IMR-90 (cell line): ENCODE measurements at regions not wholly inside any gene's neighbourhood (a gene's known extent, or its start where the extent isn't known, plus 50 kb on each side); places are given as distances from the start of the nearest gene placed in this dataset.

ENCODE experiments used
- ATAC-seq: fragments of 200-7000 bp; cut with Tn5 transposase; 2 replicates; pipeline ENCODE4 v1.9.1; 2020; ENCODE audit warnings: low read depth, mild to moderate bottlenecking, moderate library complexity
- BruUV-seq: library from RNA; stranded (reverse); fragments of 400-500 nt; replicated peaks from 2 replicates; lab custom pipeline; 2021; lab: Mats Ljungman, UMichigan
- CTCF ChIA-PET: fragments of 300-600 bp; formaldehyde crosslinking; extraction: SDS; loops from one replicate; lab custom pipeline; 2021; ENCODE audit warnings: antibody characterized with exemption; lab: Yijun Ruan, JAX
- POLR2A ChIA-PET: fragments of 300-600 bp; sonication (Branson Sonifier 250); formaldehyde crosslinking; loops from one replicate; lab custom pipeline; 2022; ENCODE audit warnings: antibody characterized with exemption; ENCODE audit not compliant: unreplicated experiment; lab: Charles Lee
- DNase-seq: peaks from one replicate; pipeline ENCODE4 v3.0.0; 2013
- H2AFZ ChIP-seq: replicated peaks from 2 replicates; pipeline ENCODE3; 2013; ENCODE audit warnings: low read length, mild to moderate bottlenecking; ENCODE audit not compliant: poor library complexity
- H2AK5ac ChIP-seq: 2 replicates; pipeline ENCODE4 v1.6.1; 2013; ENCODE audit warnings: low read depth, low read length, inconsistent platforms
- H2AK9ac ChIP-seq: replicated peaks from 2 replicates; pipeline ENCODE3; 2013; ENCODE audit warnings: mild to moderate bottlenecking, low read depth, low read length, moderate library complexity; ENCODE audit not compliant: poor library complexity
- H2BK120ac ChIP-seq: 2 replicates; pipeline ENCODE4 v1.6.1; 2013; ENCODE audit warnings: low read depth, low read length, inconsistent platforms
- H2BK15ac ChIP-seq: 3 replicates; pipeline ENCODE4 v1.6.1; 2013; ENCODE audit warnings: low read depth, low read length, inconsistent platforms
- H2BK20ac ChIP-seq: 2 replicates; pipeline ENCODE4 v1.6.1; 2013; ENCODE audit warnings: low read depth, mild to moderate bottlenecking, inconsistent platforms, low read length, moderate library complexity
- H2BK5ac ChIP-seq: 2 replicates; pipeline ENCODE4 v1.6.1; 2013; ENCODE audit warnings: mild to moderate bottlenecking, low read depth, low read length, inconsistent platforms; ENCODE audit not compliant: poor library complexity, severe bottlenecking
- H3K14ac ChIP-seq: replicated peaks from 2 replicates; pipeline ENCODE4 v1.6.1; 2013; ENCODE audit warnings: low read depth, low read length, inconsistent platforms
- H3K18ac ChIP-seq: 2 replicates; pipeline ENCODE4 v1.6.1; 2013; ENCODE audit warnings: low read depth, low read length, control low read depth
- H3K23ac ChIP-seq: 2 replicates; pipeline ENCODE4 v1.6.1; 2013; ENCODE audit warnings: low read depth, low read length, inconsistent platforms
- H3K27ac ChIP-seq: 2 replicates; pipeline ENCODE4 v1.5.1; 2013; ENCODE audit warnings: mild to moderate bottlenecking, control low read depth, low read length; ENCODE audit not compliant: insufficient read depth
- H3K27me3 ChIP-seq: 2 replicates; pipeline ENCODE4 v1.6.1; 2013; ENCODE audit warnings: low read length; ENCODE audit not compliant: control insufficient read depth, insufficient read depth
- H3K36me3 ChIP-seq: 2 replicates; pipeline ENCODE4 v1.6.1; 2013; ENCODE audit warnings: low read length, mixed read lengths; ENCODE audit not compliant: control insufficient read depth, insufficient read depth
- H3K4ac ChIP-seq: 2 replicates; pipeline ENCODE4 v1.6.1; 2013; ENCODE audit warnings: low read depth, low read length, inconsistent platforms
- H3K4me1 ChIP-seq: 2 replicates; pipeline ENCODE4 v1.6.1; 2013; ENCODE audit warnings: low read length, mixed read lengths; ENCODE audit not compliant: control insufficient read depth, insufficient read depth
- H3K4me2 ChIP-seq: 2 replicates; pipeline ENCODE4 v1.6.1; 2013; ENCODE audit warnings: low read depth, mild to moderate bottlenecking, control low read depth, low read length, moderate library complexity
- H3K4me3 ChIP-seq: 2 replicates; pipeline ENCODE4 v1.5.1; 2013; ENCODE audit warnings: low read depth, mild to moderate bottlenecking, control low read depth, low read length, moderate library complexity; ENCODE audit not compliant: insufficient read depth
- H3K56ac ChIP-seq: 2 replicates; pipeline ENCODE4 v1.6.1; 2013; ENCODE audit warnings: low read length, inconsistent platforms; ENCODE audit not compliant: insufficient read depth; ENCODE audit errors: extremely low read depth
- H3K79me1 ChIP-seq, 2 experiments: 2 replicates each; pipeline ENCODE4 v1.6.1; 2013; ENCODE audit warnings: low read length in 2 of 2, inconsistent platforms in 1 of 2, low read depth in 1 of 2
- H3K9ac ChIP-seq: 2 replicates; pipeline ENCODE4 v1.6.1; 2013; ENCODE audit warnings: low read depth, low read length, control low read depth
- H3K9me1 ChIP-seq: 2 replicates; pipeline ENCODE4 v1.6.1; 2013; ENCODE audit warnings: low read length, inconsistent platforms; ENCODE audit not compliant: insufficient read depth
- H3K9me3 ChIP-seq: 2 replicates; pipeline ENCODE4 v1.6.1; 2013; ENCODE audit warnings: low read length; ENCODE audit not compliant: control insufficient read depth, insufficient read depth
- H4K20me1 ChIP-seq: 2 replicates; pipeline ENCODE4 v1.6.1; 2013; ENCODE audit warnings: low read length, inconsistent platforms; ENCODE audit not compliant: insufficient read depth
- H4K5ac ChIP-seq: 2 replicates; pipeline ENCODE4 v1.6.1; 2013; ENCODE audit warnings: mild to moderate bottlenecking, low read depth, low read length, control low read depth
- H4K8ac ChIP-seq, 2 experiments: 2 replicates each; pipeline ENCODE4 v1.6.1; 2013; ENCODE audit warnings: low read depth in 2 of 2, low read length in 2 of 2, control low read depth in 1 of 2, inconsistent platforms in 1 of 2
- H4K91ac ChIP-seq: 2 replicates; pipeline ENCODE4 v1.6.1; 2013; ENCODE audit warnings: low read depth, low read length, inconsistent platforms; ENCODE audit not compliant: insufficient read depth
- WGBS, 2 experiments: methylation state at CpG; one replicate each; pipeline versions ENCODE4 v1.1.5 to v1.1.7; 2013; ENCODE audit warnings: missing lambda C conversion rate in 2 of 2; ENCODE audit not compliant: insufficient read length in 1 of 2; ENCODE audit errors: extremely low coverage in 2 of 2; 5-methylcytosine and 5-hydroxymethylcytosine counted together
- dilution Hi-C: fragments of 300-500 bp; cut with HindIII; formaldehyde crosslinking; loops from one replicate; pipeline ENCODE4 v1.14.3; 2018; ENCODE audit warnings: low sequenced_read_pairs; ENCODE audit not compliant: unreplicated experiment
- in situ Hi-C: fragments of 300-500 bp; cut with MboI; formaldehyde crosslinking; loops from 3 replicates; pipeline ENCODE4 v1.14.3; 2019; ENCODE audit warnings: low sequenced_read_pairs, inconsistent platforms, mixed read lengths
- intact Hi-C: fragments of 100-400 bp; cut with micrococcal nuclease; formaldehyde crosslinking; loops from 2 replicates; pipeline ENCODE4 v1.10.0; 2022
- TF ChIP-seq, protein P1 (sequence below): fragments of 150-350 bp; IDR thresholded peaks from 2 replicates; pipeline ENCODE4 v1.6.1; 2017; ENCODE audit warnings: mild to moderate bottlenecking, antibody characterized with exemption, low read length, low read depth

DNA sequence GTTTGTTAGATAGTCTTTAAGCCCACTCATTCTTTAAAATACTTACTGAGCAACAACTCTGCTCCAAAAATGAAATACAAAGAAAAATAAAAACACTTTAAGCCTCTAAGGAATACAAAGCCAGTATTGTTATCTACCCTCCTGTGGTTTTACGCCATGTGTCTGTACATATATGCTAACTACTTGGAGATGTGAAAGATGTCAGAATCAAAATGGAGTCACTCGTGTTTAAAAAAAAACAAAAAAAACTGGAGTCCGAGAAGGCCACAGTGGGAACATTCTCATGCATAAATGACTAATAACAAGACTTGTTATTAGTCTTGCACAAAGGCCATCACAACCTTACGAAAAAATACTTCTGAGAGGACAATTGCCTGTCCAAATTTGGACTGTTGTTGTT, 393.1 kb downstream of the TBC1D4 start:
- intact Hi-C loops: no loop called here
- no peaks in the 10 kb centered on the region for H3K9me1 ChIP-seq
- no peak overlapping the region for H4K91ac ChIP-seq
- H3K36me3 ChIP-seq: no peaks in the 10 kb centered on the region
- no peak overlapping the region for H3K23ac ChIP-seq
- H4K20me1 ChIP-seq: no peaks in the 10 kb centered on the region
- no peak overlapping the region for H2BK20ac ChIP-seq
- H2BK15ac ChIP-seq: no peak overlapping the region
- H4K8ac ChIP-seq: no peak overlapping the region
- H3K4ac ChIP-seq: no peak overlapping the region
- H3K14ac ChIP-seq: no peak overlapping the region
- no peak overlapping the region for H2BK120ac ChIP-seq
- H3K9ac ChIP-seq: no peak overlapping the region
- no peak overlapping the region for H3K4me3 ChIP-seq
- H2AK5ac ChIP-seq: no peak overlapping the region
- H3K4me1 ChIP-seq: no peaks in the 10 kb centered on the region
- H3K79me1 ChIP-seq: no peaks in the 10 kb centered on the region
- H3K18ac ChIP-seq: no peak overlapping the region
- WGBS, 2 experiments: no CpG with 5 or more reads among the region's 4 CpGs
- no TSS peak for BruUV-seq
- dilution Hi-C loops: no loop called here
- in situ Hi-C loops: no loop called here
- ATAC-seq (no peak), DNase-seq (no peak)
- H3K27me3 ChIP-seq: no peaks in the 10 kb centered on the region
- no peak overlapping the region for H3K56ac ChIP-seq
- POLR2A ChIA-PET: no interaction called here
- no peak overlapping the region for H2AFZ ChIP-seq
- H3K4me2 ChIP-seq: no peak overlapping the region
- no peak overlapping the region for H3K27ac ChIP-seq
- no peak overlapping the region for H2AK9ac ChIP-seq
- TF ChIP-seq, protein P1, sequence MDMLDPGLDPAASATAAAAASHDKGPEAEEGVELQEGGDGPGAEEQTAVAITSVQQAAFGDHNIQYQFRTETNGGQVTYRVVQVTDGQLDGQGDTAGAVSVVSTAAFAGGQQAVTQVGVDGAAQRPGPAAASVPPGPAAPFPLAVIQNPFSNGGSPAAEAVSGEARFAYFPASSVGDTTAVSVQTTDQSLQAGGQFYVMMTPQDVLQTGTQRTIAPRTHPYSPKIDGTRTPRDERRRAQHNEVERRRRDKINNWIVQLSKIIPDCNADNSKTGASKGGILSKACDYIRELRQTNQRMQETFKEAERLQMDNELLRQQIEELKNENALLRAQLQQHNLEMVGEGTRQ: no peak
- CTCF ChIA-PET: no interaction called here
- no peaks in the 10 kb centered on the region for H3K9me3 ChIP-seq
- H4K5ac ChIP-seq: no peak overlapping the region
- H2BK5ac ChIP-seq: no peak overlapping the region
